Activated T-cell treated with anti-CD3 and anti-CD28 coated beads for 4 hours (primary cell): ENCODE measurements at regions not wholly inside any gene's neighbourhood (a gene's known extent, or its start where the extent isn't known, plus 50 kb on each side); places are given as distances from the start of the nearest gene placed in this dataset.

Experiments
- DNase-seq: peaks from one replicate; pipeline ENCODE4 v3.0.0-alpha.2; 2020

DNA sequence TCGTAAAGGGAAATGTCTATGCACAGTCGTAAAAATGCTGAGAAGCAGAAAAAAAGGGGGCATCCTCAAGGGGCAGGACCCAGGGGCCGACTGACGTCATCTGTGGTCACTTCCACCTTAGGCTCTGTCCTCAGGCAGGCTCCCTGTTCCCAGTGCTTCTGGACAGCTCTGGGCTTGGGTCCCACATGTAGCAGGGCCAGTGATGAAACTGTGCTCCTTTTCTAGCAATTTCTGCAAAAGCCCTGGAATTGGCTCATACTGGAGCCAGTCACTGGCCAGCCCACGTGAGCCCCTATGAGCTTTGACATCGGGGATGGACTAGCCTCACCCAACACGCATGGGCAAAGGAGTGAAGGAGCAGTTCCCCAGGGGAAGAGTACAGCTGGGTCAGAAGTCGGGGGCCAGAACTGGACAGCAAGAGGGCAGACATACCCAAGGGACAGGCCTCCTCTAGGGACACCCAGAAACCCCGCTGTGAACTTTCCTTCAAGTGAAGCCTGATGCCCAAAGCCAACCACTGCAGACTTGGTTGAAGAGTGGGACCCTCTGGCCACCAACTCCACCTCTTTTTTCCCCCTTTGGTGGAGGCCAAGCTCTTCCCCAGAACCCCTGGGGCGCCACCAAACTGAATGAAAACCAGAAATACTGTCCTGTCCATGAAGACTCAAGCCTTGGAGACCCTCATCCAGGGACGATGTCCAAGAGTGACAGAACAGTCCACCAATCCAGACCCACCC lies 1349.0 kb downstream of the BRD1 start:
- no peak for DNase-seq

DNA sequence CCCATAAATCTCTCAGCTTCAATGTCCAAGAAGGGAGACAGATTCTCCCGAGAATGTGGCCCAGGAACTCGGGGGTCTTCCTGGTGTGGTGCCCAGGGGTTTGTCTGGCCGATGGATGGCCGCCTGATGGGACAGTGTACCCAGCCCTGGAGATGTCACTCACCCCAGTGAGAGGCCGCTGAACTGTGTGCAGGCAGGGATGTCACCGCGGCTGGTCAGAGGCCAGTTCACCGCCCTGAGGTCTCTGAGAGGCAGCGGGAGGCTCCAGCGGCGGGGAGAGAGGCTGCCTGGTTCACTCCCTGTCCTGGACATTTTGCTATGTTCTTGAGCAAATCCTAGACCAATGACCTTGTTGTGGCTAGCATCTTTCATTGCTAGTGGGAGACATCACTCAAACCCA lies 1349.5 kb downstream of the BRD1 start:
- DNase-seq: no peak

DNA sequence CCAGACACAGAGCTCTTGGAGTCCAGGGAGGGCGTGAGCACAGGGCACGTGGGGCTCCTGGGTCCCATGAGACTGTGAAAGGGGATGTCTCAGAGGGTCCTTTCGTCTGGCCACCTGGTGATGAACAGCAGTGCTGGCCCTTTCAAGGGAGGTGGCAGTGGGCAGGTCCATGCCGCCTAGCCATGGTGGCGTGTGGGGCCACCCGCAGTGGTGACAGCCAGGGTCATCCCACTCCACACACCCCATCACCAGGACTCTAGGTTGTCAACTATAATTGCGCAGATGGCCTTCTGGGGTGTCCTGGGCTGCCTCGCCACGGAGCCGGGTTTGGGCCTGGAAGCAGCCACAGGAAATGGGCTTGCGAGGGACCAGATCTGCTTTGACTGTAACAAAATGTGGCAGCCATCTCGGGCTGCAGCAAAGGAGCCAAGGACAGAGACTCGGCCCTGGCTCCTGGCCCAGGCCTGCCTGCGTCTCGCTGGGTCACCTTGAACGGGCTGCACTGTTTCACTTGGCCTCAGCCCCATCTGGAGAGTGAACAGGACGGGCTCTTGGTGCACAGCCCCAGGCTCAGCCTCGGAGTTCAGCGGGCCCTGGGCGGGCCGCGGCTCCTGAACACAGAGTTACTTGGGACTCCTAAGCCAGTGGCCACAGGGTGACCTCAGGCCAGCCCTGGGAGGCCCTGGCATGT lies 1350.5 kb downstream of the BRD1 start:
- DNase-seq: no peak

DNA sequence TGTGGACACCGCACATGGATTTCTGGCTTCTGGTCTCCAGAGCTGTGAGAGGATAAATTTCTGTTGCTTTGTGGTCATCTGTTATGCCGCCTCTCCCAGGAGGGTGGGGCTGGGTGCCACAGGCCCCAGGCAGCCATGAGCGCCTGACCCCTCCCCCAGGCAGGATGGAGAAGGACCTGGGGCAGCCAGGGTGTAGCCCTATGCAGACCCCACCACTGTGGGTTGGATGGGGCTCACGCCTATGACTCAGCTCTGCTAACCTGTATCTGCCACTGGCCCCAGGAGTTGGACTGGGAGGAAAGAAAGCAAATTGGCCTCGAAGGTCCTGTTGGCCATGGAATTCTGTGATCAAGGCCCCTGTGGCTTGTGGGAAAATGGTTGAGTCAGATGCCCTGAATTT lies 1351.1 kb downstream of the BRD1 start:
- DNase-seq: no peak

DNA sequence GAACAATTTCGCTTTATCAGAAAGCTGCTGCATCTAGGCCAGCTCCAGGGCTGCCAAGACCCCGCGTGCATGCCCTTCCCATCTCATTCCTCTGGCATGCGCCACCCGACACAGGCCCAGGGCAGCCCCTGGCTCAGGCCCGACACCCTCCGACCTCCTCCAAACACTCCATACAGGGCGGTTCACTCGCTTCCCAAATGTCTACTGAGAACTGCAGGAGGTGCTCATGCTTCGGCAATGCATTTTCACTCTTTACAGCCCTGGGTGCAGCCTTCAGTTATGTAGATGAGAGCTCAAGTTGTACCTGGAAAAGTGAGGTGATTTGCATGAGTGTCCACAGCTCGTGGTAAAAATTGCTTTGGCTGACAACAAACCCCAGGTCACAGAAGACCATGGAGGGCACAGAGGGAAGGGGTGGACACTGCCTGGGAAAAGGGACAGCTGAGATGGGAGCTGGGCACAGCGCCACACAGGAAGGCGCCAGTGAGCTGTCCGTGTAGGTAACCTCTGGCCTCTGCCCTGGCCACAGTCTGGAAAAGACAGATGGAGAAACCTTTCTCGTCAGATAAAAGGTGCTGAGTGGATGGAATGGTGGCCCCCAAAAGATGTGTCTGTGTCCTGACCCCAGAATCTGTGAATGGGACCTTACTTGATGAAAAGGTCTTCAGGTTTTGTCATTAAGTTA lies 1351.9 kb downstream of the BRD1 start:
- no peak for DNase-seq

DNA sequence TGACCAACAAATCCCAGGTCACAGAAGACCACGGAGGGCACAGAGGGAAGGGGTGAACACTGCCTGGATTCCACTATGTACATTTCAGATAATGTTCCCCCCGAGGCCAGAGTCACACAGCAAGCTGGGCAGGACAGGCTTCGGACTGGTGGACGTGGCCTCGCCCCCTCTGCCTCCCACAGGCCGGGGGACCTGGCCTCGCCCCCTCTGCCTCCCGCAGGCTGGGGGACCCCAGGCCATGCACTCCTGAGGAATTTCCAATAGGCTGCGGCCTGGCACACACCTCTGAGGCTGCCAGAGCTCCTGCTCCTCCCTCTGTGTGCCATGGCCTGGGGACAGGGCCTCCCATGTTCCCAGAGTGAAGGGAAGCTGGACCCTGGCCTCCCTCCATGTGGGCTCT lies 1352.8 kb downstream of the BRD1 start:
- no peak for DNase-seq

DNA sequence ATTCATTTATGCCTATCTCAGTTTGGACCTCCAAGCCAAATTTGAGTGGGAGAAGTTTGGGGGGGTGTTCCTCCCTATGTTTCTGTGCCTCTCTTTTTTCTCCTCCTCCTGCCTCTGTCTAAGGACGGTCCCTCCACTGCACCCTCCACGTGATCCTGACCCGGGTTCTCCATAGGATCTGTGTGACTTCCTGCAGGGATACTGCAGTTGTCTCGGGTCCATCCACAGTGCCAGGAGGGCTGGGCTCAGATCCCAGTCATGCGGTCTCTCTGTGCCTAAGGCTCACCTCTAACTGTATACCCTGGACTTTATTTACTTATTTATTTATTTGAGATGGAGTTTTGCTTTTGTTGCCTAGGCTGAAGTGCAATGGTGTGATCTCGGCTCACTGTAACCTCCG lies 1354.5 kb downstream of the BRD1 start:
- no peak for DNase-seq

DNA sequence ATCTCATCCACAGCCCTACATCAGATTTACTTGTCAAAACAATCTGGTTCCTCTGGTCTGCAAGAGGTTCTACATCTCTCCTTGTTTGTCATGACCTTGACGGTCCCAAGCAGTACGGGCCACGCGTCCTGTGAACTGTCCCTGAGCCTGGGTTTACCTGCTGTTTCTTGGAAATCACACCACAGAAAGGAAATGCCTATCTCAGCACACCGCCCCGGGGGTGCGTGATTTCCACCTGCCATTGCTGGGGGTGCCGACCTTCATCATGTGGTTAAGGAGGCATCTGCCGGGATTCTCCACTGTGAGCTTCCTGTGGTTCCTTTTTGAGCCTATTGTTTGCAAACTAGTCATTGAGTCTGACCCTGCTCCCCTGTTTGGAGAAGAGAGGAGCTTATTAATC lies 1363.4 kb downstream of the BRD1 start:
- no peak for DNase-seq

DNA sequence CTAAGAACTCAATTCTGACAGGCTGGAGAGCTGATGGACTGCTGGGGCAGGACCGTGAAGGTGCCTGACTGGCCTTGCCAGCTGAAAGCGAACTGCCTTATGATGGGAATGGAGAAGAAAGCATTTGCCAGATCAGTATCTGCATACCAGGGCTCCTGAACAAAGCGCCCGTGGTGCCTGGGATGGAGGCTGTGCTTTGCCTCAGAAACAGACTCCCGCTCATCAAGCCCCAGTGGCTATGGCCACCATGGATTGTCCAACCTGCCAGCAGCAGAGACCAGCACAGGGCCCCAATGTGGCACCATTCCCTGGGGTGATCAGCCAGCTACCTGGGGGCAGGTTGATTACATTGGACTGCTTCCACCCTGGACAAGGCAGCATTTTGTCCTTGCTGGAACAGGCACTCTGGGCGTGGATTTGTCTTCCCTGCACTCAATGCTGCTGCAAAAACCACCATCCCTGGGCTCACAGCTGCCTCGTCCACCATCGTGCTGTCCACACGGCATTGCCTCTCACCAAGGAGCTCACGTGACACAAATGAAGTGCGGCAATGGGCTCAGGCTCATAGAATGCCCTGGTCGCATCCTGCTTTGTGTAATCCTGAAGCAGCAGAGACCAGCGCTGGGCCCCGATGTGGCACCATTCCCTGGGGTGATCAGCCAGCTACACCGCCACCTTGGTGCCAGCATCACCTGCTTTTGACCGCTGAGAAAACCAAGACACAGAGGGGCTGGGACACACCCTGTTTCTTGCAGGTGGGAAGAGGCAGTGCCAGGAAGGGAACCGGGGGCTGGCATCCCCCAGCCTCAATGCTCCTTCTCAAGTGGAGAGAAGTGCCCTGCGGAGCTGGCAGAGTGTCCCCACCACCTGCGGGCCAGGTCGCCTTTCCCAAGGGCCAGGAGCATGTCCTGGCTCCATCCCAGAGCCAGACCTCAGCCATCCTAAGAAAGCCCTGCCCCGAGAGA lies 1367.5 kb downstream of the BRD1 start:
- no peak for DNase-seq

DNA sequence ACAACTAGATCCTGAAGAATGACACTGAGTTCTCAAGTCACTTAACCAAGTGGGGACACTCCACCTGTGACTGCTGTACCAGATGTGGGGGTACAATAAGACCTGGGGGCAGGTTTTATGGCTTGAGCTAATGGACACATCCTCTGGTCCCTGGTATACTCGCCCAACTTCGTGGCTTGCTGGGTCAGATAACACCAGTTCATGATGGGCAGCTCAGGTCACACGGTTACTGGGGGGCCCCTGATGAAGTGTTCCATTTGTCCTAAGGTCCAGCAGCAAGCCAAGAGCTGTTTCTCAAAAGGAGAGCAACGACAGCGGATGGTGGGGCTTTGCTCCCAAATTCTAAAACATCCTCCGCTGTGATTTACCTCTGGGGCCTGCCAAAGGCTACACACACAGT lies 1368.4 kb downstream of the BRD1 start:
- DNase-seq: no peak

DNA sequence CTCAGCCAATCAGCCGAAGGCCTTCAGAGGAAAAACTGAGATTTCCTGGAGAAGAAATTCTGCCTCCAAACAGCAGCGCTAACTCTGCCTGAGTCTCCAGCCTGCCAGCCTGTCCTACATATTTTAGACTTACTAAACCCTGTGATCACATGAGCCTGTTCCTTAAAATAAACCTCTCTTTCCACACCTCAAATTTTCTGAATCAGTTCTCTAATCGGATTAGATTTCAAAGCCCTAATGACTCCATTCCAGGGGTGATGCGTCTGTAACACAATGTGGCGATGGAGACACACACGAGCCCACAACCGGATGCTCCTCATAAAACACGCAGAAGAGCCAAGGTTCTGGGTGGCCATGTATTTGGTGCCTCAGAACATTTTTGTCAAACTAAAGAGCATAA lies 1371.2 kb downstream of the BRD1 start:
- no peak for DNase-seq

DNA sequence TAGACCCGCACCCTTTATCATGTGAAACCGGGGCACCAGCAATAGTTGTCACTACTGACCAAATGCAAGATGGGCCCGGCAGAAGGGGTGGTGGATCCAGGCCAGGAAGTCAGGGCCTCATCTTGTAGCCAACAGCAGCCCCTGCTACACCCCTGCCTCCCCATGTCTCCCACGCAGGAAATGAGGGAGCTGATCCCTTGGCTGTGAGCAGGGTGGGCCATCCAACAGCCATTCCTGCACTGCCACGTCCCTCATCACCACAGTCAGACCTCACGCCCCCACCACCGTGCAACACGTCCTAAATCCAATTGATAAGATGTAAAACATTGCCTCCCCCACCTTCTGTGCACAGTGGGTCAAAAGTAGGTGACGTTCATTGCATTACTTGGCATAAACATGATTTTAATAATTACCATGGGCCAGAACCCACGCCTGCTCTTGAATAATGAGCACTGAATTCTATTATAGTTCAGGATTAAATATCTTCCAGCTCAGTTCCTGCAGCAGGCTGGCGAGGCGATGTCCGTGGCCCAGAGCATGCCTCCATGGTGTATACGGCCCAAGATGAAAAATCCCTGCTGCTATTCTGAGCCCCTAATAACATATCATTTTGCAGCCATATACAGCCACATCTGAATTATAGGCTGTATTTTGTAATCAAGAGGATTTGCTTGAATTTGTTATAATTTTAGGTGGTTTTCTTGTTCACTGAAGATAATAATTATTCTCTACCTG lies 1373.8 kb downstream of the BRD1 start:
- DNase-seq: no peak

DNA sequence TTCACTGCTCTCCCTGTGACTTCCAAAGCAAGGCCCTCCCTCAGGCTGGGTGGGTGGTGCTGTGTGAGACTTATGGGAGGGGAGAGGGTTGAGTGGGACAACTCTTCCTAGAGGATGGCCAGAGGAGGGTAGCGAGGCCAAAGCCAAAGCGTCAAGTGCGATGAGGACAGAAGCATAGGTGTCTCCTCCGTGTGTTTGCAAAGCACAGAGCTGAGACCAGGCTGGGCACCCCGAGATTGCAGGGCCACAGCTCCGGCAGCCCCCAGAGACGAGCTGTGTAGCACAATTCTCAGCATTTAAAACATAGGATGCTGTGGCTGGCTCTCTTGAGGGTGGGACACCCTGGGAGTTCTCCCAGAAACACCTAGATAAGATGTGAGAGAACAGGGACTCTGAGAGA lies 1374.5 kb downstream of the BRD1 start:
- DNase-seq: no peak

DNA sequence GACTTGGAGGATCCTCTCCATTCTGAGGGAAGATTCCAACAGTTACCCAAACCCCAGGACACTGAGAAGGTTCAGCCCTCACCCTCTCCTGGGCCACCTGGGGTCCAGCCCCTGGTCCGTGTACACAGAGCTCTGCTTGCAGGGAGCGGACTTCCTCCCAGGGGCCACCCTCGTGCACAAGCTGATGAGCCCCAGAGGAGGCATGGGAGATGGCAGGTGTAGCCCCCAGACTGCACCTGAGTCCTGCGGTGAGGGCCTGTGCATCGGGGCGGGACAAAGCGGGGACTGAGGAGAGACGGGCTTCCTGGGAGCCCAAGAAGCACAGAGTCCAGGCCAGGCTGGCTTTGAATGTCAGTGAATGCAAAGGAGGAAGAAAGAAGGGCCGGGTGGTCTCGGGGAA lies 1374.9 kb downstream of the BRD1 start:
- DNase-seq: no peak

DNA sequence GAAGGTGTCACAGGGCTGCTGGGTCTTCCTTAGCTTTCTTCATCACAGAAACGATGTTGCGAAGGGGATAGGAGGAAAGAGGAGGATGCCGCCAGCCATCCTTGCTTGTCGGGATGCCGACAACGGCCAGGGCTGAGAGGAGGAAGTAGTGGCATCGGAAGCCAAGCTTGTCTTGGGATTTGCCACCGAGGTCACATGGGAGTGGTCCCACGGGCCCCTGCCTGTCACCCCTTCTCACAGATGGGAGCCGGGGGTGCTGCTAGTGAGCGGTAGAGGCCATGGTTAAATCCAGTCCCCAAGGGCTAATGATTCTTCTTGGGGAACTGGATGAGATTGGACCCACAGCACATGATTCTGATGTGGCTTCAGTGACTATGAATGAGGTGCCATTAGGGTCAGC lies 1375.8 kb downstream of the BRD1 start:
- DNase-seq: no peak

DNA sequence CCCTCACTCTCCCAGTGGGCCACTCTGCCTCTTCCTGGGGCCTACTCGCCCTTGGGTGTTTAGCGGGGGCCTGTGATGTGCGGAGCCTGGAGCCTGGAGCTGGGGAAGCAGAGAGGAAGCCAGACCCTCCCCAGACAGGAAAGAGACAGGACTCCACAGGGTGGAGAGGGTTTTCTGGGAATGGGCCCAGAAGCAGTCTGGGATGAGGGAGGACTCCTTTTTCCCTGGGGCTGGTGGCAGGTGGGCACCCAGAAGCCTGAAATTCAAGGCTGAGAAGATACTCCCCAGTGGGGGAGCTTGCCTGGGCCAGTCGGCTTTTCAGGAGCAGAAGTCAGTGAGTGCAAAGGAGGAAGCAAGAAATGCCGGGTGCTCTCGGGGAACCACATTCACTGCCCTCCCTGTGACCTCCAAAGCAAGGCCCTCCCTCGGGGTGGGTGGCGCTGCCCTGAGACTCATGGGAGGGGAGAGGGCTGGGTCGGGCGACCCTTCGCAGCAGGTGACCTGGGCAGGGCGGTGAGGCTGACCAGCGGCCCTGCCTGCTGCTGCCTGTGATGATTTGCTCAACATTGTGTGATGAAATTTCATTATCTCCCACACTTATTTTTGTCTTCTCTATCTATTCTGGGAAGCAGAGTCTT lies 1377.4 kb downstream of the BRD1 start:
- DNase-seq: no peak

DNA sequence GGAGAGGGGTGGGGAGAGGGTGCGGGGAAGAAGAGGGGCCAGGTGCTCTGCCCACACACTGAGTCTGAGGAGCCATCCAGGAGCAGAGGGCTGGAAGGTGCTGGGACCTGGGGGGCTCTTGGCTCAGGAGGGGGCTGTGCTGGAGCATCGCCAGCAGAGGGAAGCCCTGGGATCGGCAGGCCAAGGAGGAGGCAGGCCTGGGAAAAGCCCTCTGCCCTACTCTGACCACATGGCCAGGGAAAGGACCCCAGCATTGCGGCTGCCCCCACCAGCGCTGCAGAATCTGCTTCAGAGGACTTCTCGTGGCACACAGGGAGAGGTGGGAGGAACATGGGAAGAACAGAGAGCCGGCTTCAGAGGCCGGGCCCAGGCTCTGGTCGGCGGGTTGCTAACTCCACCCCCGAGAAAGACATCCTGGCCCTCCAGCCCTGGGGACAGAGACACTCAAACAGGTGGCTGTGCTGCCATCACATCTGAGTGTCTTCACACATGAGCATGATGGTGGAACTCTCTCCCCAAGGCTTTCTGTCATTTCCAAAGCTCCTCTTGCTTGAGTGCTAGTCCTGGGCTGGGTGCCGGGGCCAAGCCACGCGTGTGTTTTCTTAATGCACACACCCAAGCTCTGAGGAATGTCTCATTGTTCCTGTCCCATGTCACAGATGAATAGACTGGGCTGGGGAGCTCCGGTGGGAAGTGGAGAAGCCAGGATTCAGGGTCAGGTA lies 1378.0 kb downstream of the BRD1 start:
- DNase-seq: no peak

DNA sequence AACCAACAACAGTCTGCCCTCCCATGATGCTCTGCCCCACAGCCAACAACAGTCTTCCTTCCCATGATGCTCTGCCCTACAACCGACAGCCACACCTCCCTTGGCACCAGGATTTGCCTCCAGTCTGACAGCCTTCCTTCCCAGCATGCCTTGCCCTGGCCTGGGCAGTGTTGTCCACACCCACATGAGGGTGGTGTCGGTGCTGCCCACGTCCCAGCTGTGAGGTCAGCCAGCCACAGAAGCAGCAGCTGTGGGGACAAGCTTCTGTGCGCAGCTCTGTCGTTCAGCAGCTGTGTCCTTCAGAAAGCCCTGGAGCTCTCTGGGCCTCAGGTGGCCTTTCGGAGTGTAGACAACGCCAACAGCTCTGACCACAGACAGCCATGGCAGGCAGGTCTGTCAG lies 1378.9 kb downstream of the BRD1 start:
- no peak for DNase-seq

DNA sequence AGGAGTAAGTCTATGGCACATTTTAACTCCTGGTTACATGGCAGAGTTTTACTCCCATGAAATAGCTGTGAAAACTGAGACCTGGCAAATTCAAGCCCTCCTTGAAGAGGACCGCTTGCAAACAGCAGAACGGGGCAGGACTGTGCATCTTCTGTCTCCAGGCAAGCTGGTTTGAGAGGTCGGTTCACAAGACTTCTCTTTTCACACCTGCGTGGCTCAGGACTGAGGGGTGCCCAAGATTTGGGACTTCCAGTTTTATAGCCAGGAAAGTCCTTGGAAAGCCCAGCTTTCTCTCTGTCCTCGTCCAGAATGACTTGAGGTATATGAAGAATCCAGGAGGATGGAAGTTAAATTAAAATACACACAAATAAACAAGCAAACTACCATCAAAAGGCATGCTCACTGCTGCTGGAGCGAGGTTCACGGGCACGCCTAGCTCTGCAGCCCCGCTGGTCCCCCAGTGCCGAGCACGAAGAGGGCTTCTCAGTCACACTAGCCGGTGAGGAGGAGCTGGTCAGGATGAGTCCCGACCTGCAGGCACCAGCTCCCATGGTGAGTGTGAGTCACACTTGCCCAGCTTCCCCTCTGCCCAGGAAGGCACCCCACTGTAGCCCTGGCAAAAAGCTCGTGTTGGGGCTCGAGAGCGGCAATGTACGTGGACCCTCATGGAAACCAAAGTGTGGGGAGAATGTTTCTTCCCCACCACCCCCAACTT lies 1382.4 kb downstream of the BRD1 start:
- DNase-seq: no peak

DNA sequence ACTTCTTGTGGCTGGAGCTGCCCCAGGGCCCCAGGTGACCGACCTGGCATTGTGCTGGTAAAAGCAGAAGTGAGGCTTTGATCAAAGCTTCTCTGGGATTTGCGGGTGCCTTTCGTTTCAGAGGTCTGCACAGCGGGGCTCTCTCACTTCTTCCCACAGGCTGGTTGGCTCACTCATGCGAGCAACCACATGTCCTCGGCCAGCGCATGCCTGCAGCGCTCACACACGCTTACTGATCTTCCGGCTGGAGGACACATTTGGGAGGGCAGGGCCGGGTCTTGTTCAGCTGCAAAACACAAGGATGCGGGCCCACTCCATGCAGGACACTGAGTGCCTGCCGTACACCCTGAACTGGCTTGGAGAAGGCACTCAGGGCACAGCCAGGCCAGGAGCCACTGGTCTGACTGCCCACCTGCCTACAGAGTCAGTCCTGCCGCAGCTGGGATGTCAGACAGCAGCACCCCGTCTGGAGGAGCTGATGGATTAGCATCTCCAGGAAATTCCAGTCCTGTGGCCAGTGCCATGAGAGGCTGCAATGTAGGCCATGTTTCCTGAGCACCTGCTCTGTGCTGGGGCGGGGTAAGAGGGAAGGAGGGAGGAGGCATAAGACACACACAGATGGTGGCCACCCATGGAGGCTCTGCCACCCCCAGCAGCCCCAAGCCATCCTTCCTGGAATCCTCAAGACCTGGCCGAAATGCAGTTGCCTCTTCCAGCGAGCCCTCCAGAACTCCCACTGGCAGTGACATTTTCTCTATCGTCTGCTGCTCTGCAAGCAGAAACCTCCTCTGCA lies 1383.2 kb downstream of the BRD1 start:
- DNase-seq: no peak
